GM23248 (cell line): ENCODE measurements at regions not wholly inside any gene's neighbourhood (a gene's known extent, or its start where the extent isn't known, plus 50 kb on each side); places are given as distances from the start of the nearest gene placed in this dataset.

Source experiments
- EZH2 ChIP-seq: fragments of 200-600 bp; sonication (generic); IDR thresholded peaks from 2 replicates; pipeline ENCODE4 v1.6.1; 2018; ENCODE audit warnings: antibody characterized with exemption, mild to moderate bottlenecking; ENCODE audit not compliant: insufficient read depth, poor library complexity, severe bottlenecking
- EZH2phosphoT487 ChIP-seq: fragments of 200-600 bp; sonication (generic); IDR thresholded peaks from 2 replicates; pipeline ENCODE4 v1.6.1; 2018; ENCODE audit warnings: antibody characterized with exemption, moderate library complexity, mild to moderate bottlenecking, low read depth; ENCODE audit not compliant: insufficient read depth

DNA sequence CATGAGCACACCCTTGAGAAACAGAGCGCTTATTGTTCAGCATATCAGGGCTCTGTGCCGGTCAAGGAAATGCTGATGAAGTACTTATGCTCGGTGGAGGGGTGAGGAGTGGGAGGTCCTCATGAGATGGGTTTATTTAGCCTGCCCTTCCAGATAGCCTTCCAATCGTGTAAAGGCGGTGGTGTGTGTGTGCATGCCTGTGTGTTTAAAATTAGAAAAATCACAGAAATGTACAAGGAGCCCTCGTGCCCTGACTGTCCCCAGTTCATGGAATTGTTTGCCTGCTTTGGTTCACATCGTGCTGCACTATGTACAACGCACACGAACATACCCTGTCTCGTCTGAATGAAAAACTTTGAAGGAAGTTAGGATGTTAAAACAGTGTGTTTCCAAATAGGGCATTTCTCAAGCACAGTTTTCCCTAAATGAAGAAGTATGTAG is 158.6 kb downstream of the AQP4 start:
- TF ChIP-seq EZH2 = no peak
- TF ChIP-seq EZH2phosphoT487 = no peak
